ENCODE measurements at regions not wholly inside any gene's neighbourhood (a gene's known extent, or its start where the extent isn't known, plus 50 kb on each side); places are given as distances from the start of the nearest gene placed in this dataset.

DNA sequence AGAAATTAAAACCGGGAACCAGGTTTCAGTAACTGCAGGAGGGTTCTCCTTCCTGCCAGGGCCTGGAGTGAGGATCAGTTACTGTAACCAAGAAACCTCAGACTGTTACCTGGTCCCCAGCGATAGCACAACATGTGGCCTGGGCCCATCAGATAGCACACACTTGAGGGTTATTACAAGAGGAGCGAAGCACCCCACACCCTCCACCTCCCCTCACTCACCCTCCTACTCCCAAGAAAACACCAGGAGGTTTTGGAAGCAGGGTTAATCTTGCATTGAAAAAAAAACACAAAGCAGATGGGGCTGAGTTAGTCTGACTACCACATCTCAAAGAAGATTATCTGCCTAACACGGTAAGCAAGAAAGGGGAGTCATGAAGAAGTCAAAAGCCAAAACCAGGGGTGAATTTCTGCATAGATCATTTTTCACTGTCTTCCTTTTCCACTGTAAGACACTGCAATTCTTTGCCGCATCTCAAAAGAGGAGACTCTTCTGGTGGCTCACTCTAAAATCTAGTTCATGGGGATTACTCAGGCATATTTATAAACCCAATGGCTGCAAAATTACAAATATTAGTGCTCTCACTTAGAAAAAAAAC is 75.9 kb upstream of the DOCK9 start:
- no peak overlapping the region for H3K27ac ChIP-seq
- peak; percentile 83 to 84 for ATAC-seq

DNA sequence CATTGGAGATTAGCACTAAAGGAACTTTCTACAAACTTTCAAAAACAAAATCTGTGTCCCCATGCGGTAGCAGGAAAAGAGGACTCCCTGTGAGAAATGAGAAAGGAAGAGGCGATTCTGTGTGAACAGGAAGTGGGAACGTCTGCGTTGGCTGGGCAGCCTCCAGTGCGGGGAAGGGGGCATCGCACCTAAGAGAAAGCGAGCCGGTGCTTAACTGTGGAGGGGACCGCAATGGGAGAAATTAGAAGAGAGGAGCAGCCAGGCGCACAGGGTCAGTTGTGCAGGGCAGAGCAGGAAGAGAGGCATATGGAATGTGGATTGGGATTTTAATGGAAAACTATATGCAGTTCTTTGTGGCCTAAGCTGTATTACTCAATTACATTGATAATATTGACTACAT is 77.4 kb upstream of the DOCK9 start:
- H3K4me3 ChIP-seq: no peak overlapping the region
- H3K9me3 ChIP-seq: no peaks in the 10 kb centered on the region
- H3K27me3 ChIP-seq (ENCODE audit: low read depth): peaks cover 7% of the 10 kb centered on the region
- H3K36me3 ChIP-seq: no peaks in the 10 kb centered on the region
- ATAC-seq (no peak), DNase-seq (no peak)
- H3K27ac ChIP-seq: peak overlapping the region; percentile 18
- TF ChIP-seq, protein P1, sequence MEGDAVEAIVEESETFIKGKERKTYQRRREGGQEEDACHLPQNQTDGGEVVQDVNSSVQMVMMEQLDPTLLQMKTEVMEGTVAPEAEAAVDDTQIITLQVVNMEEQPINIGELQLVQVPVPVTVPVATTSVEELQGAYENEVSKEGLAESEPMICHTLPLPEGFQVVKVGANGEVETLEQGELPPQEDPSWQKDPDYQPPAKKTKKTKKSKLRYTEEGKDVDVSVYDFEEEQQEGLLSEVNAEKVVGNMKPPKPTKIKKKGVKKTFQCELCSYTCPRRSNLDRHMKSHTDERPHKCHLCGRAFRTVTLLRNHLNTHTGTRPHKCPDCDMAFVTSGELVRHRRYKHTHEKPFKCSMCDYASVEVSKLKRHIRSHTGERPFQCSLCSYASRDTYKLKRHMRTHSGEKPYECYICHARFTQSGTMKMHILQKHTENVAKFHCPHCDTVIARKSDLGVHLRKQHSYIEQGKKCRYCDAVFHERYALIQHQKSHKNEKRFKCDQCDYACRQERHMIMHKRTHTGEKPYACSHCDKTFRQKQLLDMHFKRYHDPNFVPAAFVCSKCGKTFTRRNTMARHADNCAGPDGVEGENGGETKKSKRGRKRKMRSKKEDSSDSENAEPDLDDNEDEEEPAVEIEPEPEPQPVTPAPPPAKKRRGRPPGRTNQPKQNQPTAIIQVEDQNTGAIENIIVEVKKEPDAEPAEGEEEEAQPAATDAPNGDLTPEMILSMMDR (IDR thresholded peaks at IDR 0.05): no peak
- intact Hi-C loops (cut with DNase I): no loop called here
- peaks cover 69% of the 10 kb centered on the region for H3K4me1 ChIP-seq

More for the DNA sequence above, 75.9 kb upstream of the DOCK9 start:
- no peaks in the 10 kb centered on the region for H3K36me3 ChIP-seq
- intact Hi-C loops (cut with DNase I): no loop called here
- peaks cover 7% of the 10 kb centered on the region for H3K27me3 ChIP-seq (ENCODE audit: low read depth)
- no peaks in the 10 kb centered on the region for H3K9me3 ChIP-seq
- no peak overlapping the region for H3K4me3 ChIP-seq
- TF ChIP-seq, protein P1 (IDR thresholded peaks at IDR 0.05): no peak
- DNase-seq: no peak
- H3K4me1 ChIP-seq: peaks cover 69% of the 10 kb centered on the region

DNA sequence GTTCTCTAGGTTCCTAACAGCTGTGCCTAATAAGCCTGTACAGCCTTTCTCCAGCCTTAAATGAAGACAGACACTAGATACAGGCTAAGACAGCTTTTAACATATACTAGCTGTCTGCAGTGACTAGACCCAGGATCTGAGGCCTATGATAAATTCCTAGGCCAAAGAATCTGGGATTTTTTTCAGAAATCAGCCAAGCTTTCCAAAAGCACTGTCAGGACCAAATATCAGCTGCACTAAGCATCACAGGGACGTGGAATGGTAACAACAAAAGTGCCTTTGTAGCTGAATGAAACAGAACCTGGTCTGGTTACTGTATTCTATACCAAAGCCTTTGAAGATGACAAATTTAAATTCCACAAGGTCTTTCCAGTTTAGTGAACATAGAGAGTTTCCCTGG is 77.9 kb upstream of the DOCK9 start:
- no peaks in the 10 kb centered on the region for H3K36me3 ChIP-seq
- no peak for ATAC-seq
- H3K4me1 ChIP-seq: peaks cover 69% of the 10 kb centered on the region
- peaks cover 5% of the 10 kb centered on the region for H3K27me3 ChIP-seq (ENCODE audit: low read depth)
- peak overlapping the region; percentile 18 for H3K27ac ChIP-seq
- DNase-seq: no peak
- intact Hi-C loops (cut with DNase I): no loop called here
- TF ChIP-seq, protein P1 (IDR thresholded peaks at IDR 0.05): no peak
- H3K9me3 ChIP-seq: no peaks in the 10 kb centered on the region
- no peak overlapping the region for H3K4me3 ChIP-seq

DNA sequence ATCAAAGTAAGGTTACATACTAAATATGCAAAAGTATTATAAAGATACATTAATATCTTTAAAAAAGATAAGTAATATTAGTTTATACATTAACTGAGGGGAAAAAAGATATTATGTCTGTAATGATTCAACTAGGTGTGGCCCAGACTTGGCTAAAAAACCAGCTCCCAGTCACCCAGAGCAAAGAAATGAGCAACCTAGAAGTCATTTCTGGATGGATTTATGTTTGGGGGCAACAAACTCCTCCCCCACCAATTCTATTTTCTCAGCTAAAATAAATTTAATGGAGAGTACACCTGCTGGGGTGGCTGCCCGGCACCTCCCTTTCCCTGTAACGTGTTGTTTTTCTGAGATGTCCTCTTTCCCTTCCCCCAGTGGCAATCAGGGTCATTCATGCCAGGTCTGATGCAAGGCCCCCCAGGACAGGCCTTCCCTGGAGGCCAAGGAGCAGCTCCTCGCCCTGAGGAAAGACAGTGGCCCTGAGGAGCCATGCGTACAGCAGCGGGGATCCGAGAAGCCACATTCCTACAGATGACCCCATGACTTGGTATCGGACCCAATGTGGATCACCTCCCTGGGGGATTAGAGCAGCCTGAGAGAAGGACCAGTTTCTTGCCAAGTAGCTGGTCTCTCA is 78.6 kb upstream of the DOCK9 start:
- intact Hi-C loops (cut with DNase I): no loop called here
- DNase-seq (no peak), ATAC-seq (no peak)
- Histone ChIP-seq H3K27ac (peak overlapping the region; percentile 40), H3K9me3 (no peaks in the 10 kb centered on the region), H3K36me3 (no peaks in the 10 kb centered on the region), H3K27me3 (ENCODE audit: low read depth) (no peaks in the 10 kb centered on the region), H3K4me1 (peaks cover 66% of the 10 kb centered on the region), H3K4me3 (no peak overlapping the region)
- TF ChIP-seq, protein P1 (IDR thresholded peaks at IDR 0.05): no peak

DNA sequence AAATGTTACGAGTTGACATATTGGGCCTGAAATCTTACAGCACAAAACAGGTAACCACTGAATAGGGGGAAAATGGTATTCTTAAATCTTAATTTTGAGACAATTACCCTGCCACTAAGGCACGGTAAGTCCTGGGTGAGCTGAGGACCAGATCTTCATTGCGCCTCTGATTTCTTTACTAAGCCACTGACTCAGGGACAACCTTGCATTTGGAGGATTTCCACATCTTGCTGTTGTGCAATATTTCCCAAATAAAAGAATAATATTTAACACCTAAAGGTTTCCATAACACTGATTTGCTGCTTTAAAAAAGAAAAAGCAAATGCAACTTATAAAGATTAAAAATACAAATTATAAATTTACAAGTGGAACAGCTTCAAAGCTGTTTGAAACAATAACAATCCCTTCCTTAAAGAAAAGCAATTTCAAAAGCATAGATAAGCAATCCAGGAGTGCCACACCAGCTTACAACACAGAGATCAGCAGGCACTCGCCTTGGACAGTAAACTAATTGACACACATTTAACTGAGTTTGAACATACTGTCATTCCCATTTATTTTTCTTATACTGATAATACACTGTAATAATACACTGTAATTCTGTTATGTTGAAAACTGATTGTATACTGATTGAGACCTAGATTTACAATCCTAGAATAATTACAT is 79.6 kb upstream of the DOCK9 start:
- Histone ChIP-seq H3K36me3 (no peaks in the 10 kb centered on the region), H3K4me3 (no peak overlapping the region), H3K4me1 (peaks cover 69% of the 10 kb centered on the region), H3K27me3 (ENCODE audit: low read depth) (no peaks in the 10 kb centered on the region), H3K9me3 (no peaks in the 10 kb centered on the region), H3K27ac (peak overlapping the region; percentile 40)
- no peak for DNase-seq
- intact Hi-C loops (cut with DNase I): no loop called here
- TF ChIP-seq, protein P1 (IDR thresholded peaks at IDR 0.05): no peak
- peak in 1 of 2 donors; percentile 71 for ATAC-seq
